ENCODE measurements at regions not wholly inside any gene's neighbourhood (a gene's known extent, or its start where the extent isn't known, plus 50 kb on each side); places are given as distances from the start of the nearest gene placed in this dataset.
"Not testable (repeated sequence)": the region's sequence is repeated elsewhere in the genome, so short reads cannot be mapped to it uniquely, and the experiment has no call there.

GRCh38 chr17:22253007-22253406, 560.7 kb downstream of the KCNJ18 start:
- DNase-seq (ENCODE audit: low spot score), result no peak

- no peak for DNase-seq (ENCODE audit: low spot score)
Measured at GRCh38 chr17:22265807-22266206, 573.5 kb downstream of the KCNJ18 start.

- DNase-seq (ENCODE audit: low spot score), result no peak
Measured at GRCh38 chr17:22266231-22266630, 573.9 kb downstream of the KCNJ18 start.

- DNase-seq (ENCODE audit: low spot score), result no peak
Measured at GRCh38 chr17:22267019-22267418, 574.7 kb downstream of the KCNJ18 start.

GRCh38 chr17:22268214-22268911, 576.0 kb downstream of the KCNJ18 start:
- DNase-seq (ENCODE audit: low spot score), result no peak

- no peak for DNase-seq (ENCODE audit: low spot score)
Measured at GRCh38 chr17:22268912-22269220, 576.5 kb downstream of the KCNJ18 start.

GRCh38 chr17:22270381-22270780, 578.1 kb downstream of the KCNJ18 start:
- no peak for DNase-seq (ENCODE audit: low spot score)

GRCh38 chr17:22270809-22271208, 578.5 kb downstream of the KCNJ18 start:
- DNase-seq (ENCODE audit: low spot score), result not testable (repeated sequence)

GRCh38 chr17:22272363-22273146, 580.2 kb downstream of the KCNJ18 start:
- DNase-seq (ENCODE audit: low spot score), result no peak

GRCh38 chr17:22273308-22273707, 581.0 kb downstream of the KCNJ18 start:
- DNase-seq (ENCODE audit: low spot score), result no peak

- no peak for DNase-seq (ENCODE audit: low spot score)
Measured at GRCh38 chr17:22277595-22277994, 585.3 kb downstream of the KCNJ18 start.

- DNase-seq (ENCODE audit: low spot score), result no peak
Measured at GRCh38 chr17:22278302-22279275, 586.3 kb downstream of the KCNJ18 start.

GRCh38 chr17:22286337-22287041, 594.2 kb downstream of the KCNJ18 start:
- no peak for DNase-seq (ENCODE audit: low spot score)

GRCh38 chr17:22298484-22298951, 606.2 kb downstream of the KCNJ18 start:
- DNase-seq (ENCODE audit: low spot score), result not testable (repeated sequence)

GRCh38 chr17:22300177-22300576, 607.9 kb downstream of the KCNJ18 start:
- DNase-seq (ENCODE audit: low spot score), result no peak

GRCh38 chr17:22300731-22301352, 608.5 kb downstream of the KCNJ18 start:
- DNase-seq (ENCODE audit: low spot score), result no peak

- no peak for DNase-seq (ENCODE audit: low spot score)
Measured at GRCh38 chr17:22301353-22301745, 609.0 kb downstream of the KCNJ18 start.

GRCh38 chr17:22303096-22303495, 610.8 kb downstream of the KCNJ18 start:
- DNase-seq (ENCODE audit: low spot score), result no peak

- DNase-seq (ENCODE audit: low spot score), result no peak
Measured at GRCh38 chr17:22303865-22304264, 611.5 kb downstream of the KCNJ18 start.

- DNase-seq (ENCODE audit: low spot score), result no peak
Measured at GRCh38 chr17:22304667-22305303, 612.5 kb downstream of the KCNJ18 start.
